CD14-positive monocyte (primary cell): ENCODE measurements at regions not wholly inside any gene's neighbourhood (a gene's known extent, or its start where the extent isn't known, plus 50 kb on each side); places are given as distances from the start of the nearest gene placed in this dataset.

Experiments used
- DNase-seq, 3 donors: peaks; one replicate each; pipeline ENCODE4 v3.0.0-alpha.2; 2011 to 2022
- H2AFZ ChIP-seq: 2 replicates; pipeline ENCODE4 v1.6.0; 2012; ENCODE audit warnings: mild to moderate bottlenecking, low read depth, low read length, inconsistent platforms; ENCODE audit not compliant: insufficient read depth, poor library complexity, severe bottlenecking
- H3K27ac ChIP-seq, 2 donors: 1 replicate in 1 of 2; 2 replicates in 1 of 2; pipeline ENCODE4 v1.5.1; 2012 to 2013; ENCODE audit warnings: low read length in 2 of 2, control low read depth in 1 of 2, inconsistent platforms in 1 of 2, low read depth in 1 of 2, mild to moderate bottlenecking in 1 of 2
- H3K27me3 ChIP-seq, 2 donors: one replicate each; pipeline versions ENCODE4 v1.6.0 to v1.6.1; 2011 to 2013; ENCODE audit warnings: low read length in 2 of 2; ENCODE audit not compliant: control insufficient read depth in 2 of 2, insufficient read depth in 2 of 2
- H3K36me3 ChIP-seq, 2 donors: replicated peaks in 1 of 2; 1 replicate in 1 of 2; 2 replicates in 1 of 2; pipeline versions ENCODE4 v1.5.1 to v1.6.1; 2012 to 2013; ENCODE audit warnings: low read length in 2 of 2, control low read depth in 1 of 2, inconsistent platforms in 1 of 2, mild to moderate bottlenecking in 1 of 2; ENCODE audit not compliant: insufficient read depth in 2 of 2, control insufficient read depth in 1 of 2
- H3K4me1 ChIP-seq, 2 donors: 1 replicate in 1 of 2; 2 replicates in 1 of 2; pipeline versions ENCODE4 v1.5.1 to v1.6.1; 2012 to 2013; ENCODE audit warnings: low read length in 2 of 2, control low read depth in 1 of 2, inconsistent platforms in 1 of 2, mild to moderate bottlenecking in 1 of 2, moderate library complexity in 1 of 2; ENCODE audit not compliant: insufficient read depth in 2 of 2, control insufficient read depth in 1 of 2
- H3K4me2 ChIP-seq: replicated peaks from 2 replicates; pipeline ENCODE3; 2012; ENCODE audit warnings: low read length, moderate library complexity, mild to moderate bottlenecking; ENCODE audit not compliant: poor library complexity, severe bottlenecking; ENCODE audit errors: extremely low read depth
- H3K4me3 ChIP-seq, 3 experiments: fragments of 200-600 bp in 1 of 3; sonication (generic) in 1 of 3; replicated peaks in 1 of 3; 1 replicate in 2 of 3; 2 replicates in 1 of 3; pipeline ENCODE4 v1.5.1; 2011 to 2013; ENCODE audit warnings: low read length in 3 of 3, mild to moderate bottlenecking in 3 of 3, control low read depth in 2 of 3, low read depth in 2 of 3, inconsistent platforms in 1 of 3, moderate library complexity in 1 of 3
- H3K79me2 ChIP-seq: 2 replicates; pipeline ENCODE4 v1.6.0; 2012; ENCODE audit warnings: mild to moderate bottlenecking, control low read depth, inconsistent platforms, low read length, moderate library complexity; ENCODE audit not compliant: insufficient read depth
- H3K9ac ChIP-seq: 2 replicates; pipeline ENCODE4 v1.6.0; 2017; ENCODE audit warnings: low read length, mild to moderate bottlenecking; ENCODE audit not compliant: insufficient read depth, poor library complexity, severe bottlenecking
- H3K9me3 ChIP-seq, 2 donors: replicated peaks in 1 of 2; 1 replicate in 1 of 2; 2 replicates in 1 of 2; pipeline versions ENCODE4 v1.5.1 to v1.6.1; 2012 to 2013; ENCODE audit warnings: low read length in 2 of 2, control low read depth in 1 of 2; ENCODE audit not compliant: control insufficient read depth in 1 of 2, insufficient read depth in 1 of 2
- H4K20me1 ChIP-seq: 2 replicates; pipeline ENCODE4 v1.6.0; 2012; ENCODE audit warnings: mild to moderate bottlenecking, low read length, control low read depth, moderate library complexity; ENCODE audit not compliant: insufficient read depth
- H3K27ac Mint-ChIP-seq, 7 donors: one replicate each; pipeline ENCODE4 v1.8.0; 2020; ENCODE audit warnings: mild to moderate bottlenecking in 7 of 7, mixed read lengths in 7 of 7, moderate library complexity in 6 of 7, inconsistent platforms in 2 of 7
- H3K27me3 Mint-ChIP-seq, 3 donors: one replicate each; pipeline ENCODE4 v1.8.0; 2021 to 2022; ENCODE audit warnings: low read depth in 3 of 3, mild to moderate bottlenecking in 3 of 3, mixed read lengths in 3 of 3, moderate library complexity in 3 of 3, inconsistent platforms in 1 of 3
- H3K36me3 Mint-ChIP-seq, 2 donors: one replicate each; pipeline ENCODE4 v1.8.0; 2020; ENCODE audit warnings: mixed read lengths in 2 of 2, inconsistent platforms in 1 of 2, mild to moderate bottlenecking in 1 of 2
- H3K4me1 Mint-ChIP-seq: one replicate; pipeline ENCODE4 v1.8.0; 2020; ENCODE audit warnings: mild to moderate bottlenecking, mixed read lengths
- H3K4me3 Mint-ChIP-seq, 2 donors: one replicate each; pipeline ENCODE4 v1.8.0; 2020; ENCODE audit warnings: mild to moderate bottlenecking in 2 of 2, mixed read lengths in 2 of 2, moderate library complexity in 1 of 2
- H3K9me3 Mint-ChIP-seq, 7 donors: one replicate each; pipeline ENCODE4 v1.8.0; 2020 to 2022; ENCODE audit warnings: mixed read lengths in 7 of 7, mild to moderate bottlenecking in 6 of 7, moderate library complexity in 6 of 7, inconsistent platforms in 2 of 7
- CTCF ChIP-seq: fragments of 200-600 bp; IDR thresholded peaks from one replicate; pipeline ENCODE4 v1.8.0; 2022; ENCODE audit warnings: antibody characterized with exemption, mild to moderate bottlenecking
- WGBS: methylation state at CpG from one replicate; pipeline ENCODE4 v1.1.5; 2013; ENCODE audit warnings: missing lambda C conversion rate; ENCODE audit not compliant: insufficient coverage; 5-methylcytosine and 5-hydroxymethylcytosine counted together
- intact Hi-C, 2 donors: fragments of 100-400 bp; cut with micrococcal nuclease; formaldehyde crosslinking; loops; one replicate each; pipeline versions ENCODE4 v1.15.0 to v1.15.1; 2023

- intact Hi-C loops = no loop called here
Observed at GRCh38 chr2:134083548-134083947, 170.3 kb upstream of the MGAT5 start.

GRCh38 chr2:134086594-134087219, 167.2 kb upstream of the MGAT5 start:
- no peaks in the 10 kb centered on the region for H3K27me3 ChIP-seq
- no peaks in the 10 kb centered on the region for H3K9me3 ChIP-seq
- H3K79me2 ChIP-seq = no peaks in the 10 kb centered on the region
- no peak overlapping the region for H3K4me2 ChIP-seq
- Mint-ChIP-seq H3K27me3 (peaks cover 2 to 7% (median 6%) of the 10 kb centered on the region in 3 donors), H3K27ac (no peak overlapping the region), H3K9me3 (peaks cover 0 to 6% (median 2%) of the 10 kb centered on the region in 7 donors), H3K4me1 (no peaks in the 10 kb centered on the region), H3K36me3 (no peaks in the 10 kb centered on the region), H3K4me3 (no peak overlapping the region)
- no peaks in the 10 kb centered on the region for H4K20me1 ChIP-seq
- TF ChIP-seq CTCF = no peak
- H3K27ac ChIP-seq = no peak overlapping the region
- no peak overlapping the region for H2AFZ ChIP-seq
- no peak overlapping the region for H3K4me3 ChIP-seq
- H3K4me1 ChIP-seq = no peaks in the 10 kb centered on the region
- intact Hi-C loops = no loop called here
- H3K36me3 ChIP-seq = no peaks in the 10 kb centered on the region
- 98% methylated on average over 5 of the region's 9 CpGs for WGBS
- H3K9ac ChIP-seq = no peak overlapping the region
- DNase-seq = no peak

More at GRCh38 chr2:134083548-134083947, 170.3 kb upstream of the MGAT5 start:
- Histone ChIP-seq H3K9ac (no peak overlapping the region), H3K27ac (no peak overlapping the region), H4K20me1 (no peaks in the 10 kb centered on the region), H3K79me2 (no peaks in the 10 kb centered on the region), H3K36me3 (no peaks in the 10 kb centered on the region), H3K4me1 (no peaks in the 10 kb centered on the region), H3K4me2 (no peak overlapping the region), H3K27me3 (no peaks in the 10 kb centered on the region), H3K9me3 (no peaks in the 10 kb centered on the region), H2AFZ (no peak overlapping the region), H3K4me3 (no peak overlapping the region)
- Mint-ChIP-seq H3K27ac (no peak overlapping the region), H3K36me3 (no peaks in the 10 kb centered on the region), H3K9me3 (peaks cover 0 to 3% (median 2%) of the 10 kb centered on the region in 7 donors), H3K4me1 (no peaks in the 10 kb centered on the region), H3K27me3 (peaks cover 3 to 6% (median 4%) of the 10 kb centered on the region in 3 donors), H3K4me3 (no peak overlapping the region)
- WGBS = no CpG with 5 or more reads among the region's 5 CpGs
- no peak for TF ChIP-seq CTCF
- DNase-seq = no peak
